NT2/D1 (cell line): ENCODE measurements at regions not wholly inside any gene's neighbourhood (a gene's known extent, or its start where the extent isn't known, plus 50 kb on each side); places are given as distances from the start of the nearest gene placed in this dataset.

Experiments used
- SUZ12 ChIP-seq: IDR thresholded peaks from 2 replicates; pipeline ENCODE4 v1.6.1; 2011; ENCODE audit not compliant: insufficient read length, insufficient read depth; ENCODE audit errors: extremely low read depth
- YY1 ChIP-seq: IDR thresholded peaks from 2 replicates; pipeline ENCODE4 v1.6.1; 2011; ENCODE audit not compliant: insufficient read length, insufficient read depth
- ZNF274 ChIP-seq: IDR thresholded peaks from 2 replicates; pipeline ENCODE4 v1.6.1; 2011; ENCODE audit warnings: mild to moderate bottlenecking, low read depth, low read length

DNA sequence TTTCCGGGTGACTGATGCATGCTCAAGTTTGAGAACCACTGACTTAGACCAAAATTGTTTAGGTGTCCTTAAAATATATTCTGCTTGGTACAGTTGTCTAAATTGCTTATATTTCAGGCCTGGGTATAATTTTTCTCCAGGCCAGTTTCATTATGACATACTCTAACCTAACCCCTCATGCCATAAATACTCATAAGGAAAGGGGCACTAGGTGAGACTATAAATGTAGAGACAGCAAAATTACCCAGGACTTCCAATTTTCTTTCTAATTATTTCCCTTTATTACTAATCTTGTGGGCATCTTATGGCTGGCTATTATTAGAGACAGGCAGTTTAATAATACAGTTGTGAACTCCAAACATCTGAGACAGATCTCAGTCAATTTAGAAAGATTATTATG, 150.2 kb downstream of the RRAGB start:
- TF ChIP-seq ZNF274 (no peak), YY1 (no peak), SUZ12 (no peak)
